ENCODE measurements at regions not wholly inside any gene's neighbourhood (a gene's known extent, or its start where the extent isn't known, plus 50 kb on each side); places are given as distances from the start of the nearest gene placed in this dataset.
A peak's percentile ranks its signal among the peaks of the same experiment; 100 is the strongest.

DNA sequence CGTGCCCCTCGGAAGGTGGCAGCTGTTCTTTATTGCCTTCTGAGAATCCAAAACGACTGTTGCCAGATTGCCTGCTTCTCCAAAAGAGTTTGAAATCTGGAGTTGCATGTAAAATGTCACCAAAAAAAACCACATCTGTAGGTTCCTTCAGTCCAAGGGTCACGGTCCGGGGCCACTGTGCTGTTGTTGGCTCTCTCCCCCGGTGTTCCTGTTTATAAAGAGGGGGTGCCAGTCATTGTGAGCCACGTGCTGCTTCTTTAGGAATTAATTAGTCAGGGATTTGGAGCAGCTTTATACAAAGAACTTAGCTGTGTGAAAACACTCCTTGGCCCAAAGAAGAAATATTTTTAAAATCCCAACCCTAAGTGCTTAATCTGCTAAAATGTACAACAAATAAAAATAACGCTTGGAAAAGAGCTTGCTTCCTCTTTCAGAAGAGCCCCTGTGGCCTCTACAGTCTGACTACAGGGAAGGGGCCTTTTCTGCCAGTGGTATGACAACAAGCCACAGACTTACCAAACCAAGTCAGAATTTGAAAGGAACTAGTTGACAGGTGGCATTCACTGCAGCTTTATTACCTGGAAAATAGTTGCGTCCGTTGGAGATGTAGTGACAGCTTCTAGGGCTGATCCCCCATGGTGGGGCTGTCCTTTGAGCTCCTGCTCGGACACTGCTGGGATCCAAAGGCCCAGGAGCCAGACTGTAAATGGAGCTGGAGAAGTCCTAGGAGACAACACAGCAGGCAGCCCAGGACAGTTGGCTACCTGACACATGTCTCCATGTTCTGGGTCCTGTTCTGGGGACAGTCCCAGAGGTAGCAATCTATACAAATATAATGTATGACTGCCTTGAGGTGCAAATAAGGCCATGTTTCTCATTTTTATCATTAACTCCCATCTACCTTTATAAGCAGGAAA lies 84.5 kb upstream of the SLC1A4 start (continued):
- TF ChIP-seq, protein P1, sequence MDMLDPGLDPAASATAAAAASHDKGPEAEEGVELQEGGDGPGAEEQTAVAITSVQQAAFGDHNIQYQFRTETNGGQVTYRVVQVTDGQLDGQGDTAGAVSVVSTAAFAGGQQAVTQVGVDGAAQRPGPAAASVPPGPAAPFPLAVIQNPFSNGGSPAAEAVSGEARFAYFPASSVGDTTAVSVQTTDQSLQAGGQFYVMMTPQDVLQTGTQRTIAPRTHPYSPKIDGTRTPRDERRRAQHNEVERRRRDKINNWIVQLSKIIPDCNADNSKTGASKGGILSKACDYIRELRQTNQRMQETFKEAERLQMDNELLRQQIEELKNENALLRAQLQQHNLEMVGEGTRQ (IDR thresholded peaks at IDR 0.05; ENCODE audit: low read depth, low read length), result no peak
- TF ChIP-seq, protein P1 (CRISPR knock-in tag; IDR thresholded peaks at IDR 0.05; ENCODE audit: borderline replicate concordance), result peak; percentile 29; the same call in 1 of the 2 replicates
- TF ChIP-seq ZNF33A (CRISPR knock-in tag; IDR thresholded peaks at IDR 0.05; ENCODE audit: borderline replicate concordance) (no peak), RFX1 (IDR thresholded peaks at IDR 0.05) (no peak), ZNF549 (CRISPR knock-in tag; IDR thresholded peaks at IDR 0.05) (no peak), FOXP1 (IDR thresholded peaks at IDR 0.05) (no peak), FOXP1 (CRISPR knock-in tag; IDR thresholded peaks at IDR 0.05) (peak; percentile 44; the same call in 1 of the 2 replicates), SAP130 (CRISPR knock-in tag; IDR thresholded peaks at IDR 0.05; ENCODE audit: low read depth) (peak; percentile 51), HDAC6 (IDR thresholded peaks at IDR 0.05; ENCODE audit: low read depth, low read length) (no peak), PHF20 (CRISPR knock-in tag; IDR thresholded peaks at IDR 0.05) (peak; percentile 10; the same call in 1 of the 2 replicates), KLF12 (CRISPR knock-in tag; IDR thresholded peaks at IDR 0.05; ENCODE audit: borderline replicate concordance) (no peak), ELF1 (CRISPR knock-in tag; IDR thresholded peaks at IDR 0.05) (0 out of 2 replicates have a peak, but pooled peaks have one; percentile 19), ZNF761 (CRISPR knock-in tag; conservative IDR thresholded peaks at IDR 0.05) (no peak), EED (CRISPR knock-in tag; IDR thresholded peaks at IDR 0.05) (no peak)
- TF ChIP-seq, protein P2, sequence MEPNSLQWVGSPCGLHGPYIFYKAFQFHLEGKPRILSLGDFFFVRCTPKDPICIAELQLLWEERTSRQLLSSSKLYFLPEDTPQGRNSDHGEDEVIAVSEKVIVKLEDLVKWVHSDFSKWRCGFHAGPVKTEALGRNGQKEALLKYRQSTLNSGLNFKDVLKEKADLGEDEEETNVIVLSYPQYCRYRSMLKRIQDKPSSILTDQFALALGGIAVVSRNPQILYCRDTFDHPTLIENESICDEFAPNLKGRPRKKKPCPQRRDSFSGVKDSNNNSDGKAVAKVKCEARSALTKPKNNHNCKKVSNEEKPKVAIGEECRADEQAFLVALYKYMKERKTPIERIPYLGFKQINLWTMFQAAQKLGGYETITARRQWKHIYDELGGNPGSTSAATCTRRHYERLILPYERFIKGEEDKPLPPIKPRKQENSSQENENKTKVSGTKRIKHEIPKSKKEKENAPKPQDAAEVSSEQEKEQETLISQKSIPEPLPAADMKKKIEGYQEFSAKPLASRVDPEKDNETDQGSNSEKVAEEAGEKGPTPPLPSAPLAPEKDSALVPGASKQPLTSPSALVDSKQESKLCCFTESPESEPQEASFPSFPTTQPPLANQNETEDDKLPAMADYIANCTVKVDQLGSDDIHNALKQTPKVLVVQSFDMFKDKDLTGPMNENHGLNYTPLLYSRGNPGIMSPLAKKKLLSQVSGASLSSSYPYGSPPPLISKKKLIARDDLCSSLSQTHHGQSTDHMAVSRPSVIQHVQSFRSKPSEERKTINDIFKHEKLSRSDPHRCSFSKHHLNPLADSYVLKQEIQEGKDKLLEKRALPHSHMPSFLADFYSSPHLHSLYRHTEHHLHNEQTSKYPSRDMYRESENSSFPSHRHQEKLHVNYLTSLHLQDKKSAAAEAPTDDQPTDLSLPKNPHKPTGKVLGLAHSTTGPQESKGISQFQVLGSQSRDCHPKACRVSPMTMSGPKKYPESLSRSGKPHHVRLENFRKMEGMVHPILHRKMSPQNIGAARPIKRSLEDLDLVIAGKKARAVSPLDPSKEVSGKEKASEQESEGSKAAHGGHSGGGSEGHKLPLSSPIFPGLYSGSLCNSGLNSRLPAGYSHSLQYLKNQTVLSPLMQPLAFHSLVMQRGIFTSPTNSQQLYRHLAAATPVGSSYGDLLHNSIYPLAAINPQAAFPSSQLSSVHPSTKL (CRISPR knock-in tag; IDR thresholded peaks at IDR 0.05), result peak; percentile 37; the same call in 1 of the 2 replicates
- TF ChIP-seq, protein P3, sequence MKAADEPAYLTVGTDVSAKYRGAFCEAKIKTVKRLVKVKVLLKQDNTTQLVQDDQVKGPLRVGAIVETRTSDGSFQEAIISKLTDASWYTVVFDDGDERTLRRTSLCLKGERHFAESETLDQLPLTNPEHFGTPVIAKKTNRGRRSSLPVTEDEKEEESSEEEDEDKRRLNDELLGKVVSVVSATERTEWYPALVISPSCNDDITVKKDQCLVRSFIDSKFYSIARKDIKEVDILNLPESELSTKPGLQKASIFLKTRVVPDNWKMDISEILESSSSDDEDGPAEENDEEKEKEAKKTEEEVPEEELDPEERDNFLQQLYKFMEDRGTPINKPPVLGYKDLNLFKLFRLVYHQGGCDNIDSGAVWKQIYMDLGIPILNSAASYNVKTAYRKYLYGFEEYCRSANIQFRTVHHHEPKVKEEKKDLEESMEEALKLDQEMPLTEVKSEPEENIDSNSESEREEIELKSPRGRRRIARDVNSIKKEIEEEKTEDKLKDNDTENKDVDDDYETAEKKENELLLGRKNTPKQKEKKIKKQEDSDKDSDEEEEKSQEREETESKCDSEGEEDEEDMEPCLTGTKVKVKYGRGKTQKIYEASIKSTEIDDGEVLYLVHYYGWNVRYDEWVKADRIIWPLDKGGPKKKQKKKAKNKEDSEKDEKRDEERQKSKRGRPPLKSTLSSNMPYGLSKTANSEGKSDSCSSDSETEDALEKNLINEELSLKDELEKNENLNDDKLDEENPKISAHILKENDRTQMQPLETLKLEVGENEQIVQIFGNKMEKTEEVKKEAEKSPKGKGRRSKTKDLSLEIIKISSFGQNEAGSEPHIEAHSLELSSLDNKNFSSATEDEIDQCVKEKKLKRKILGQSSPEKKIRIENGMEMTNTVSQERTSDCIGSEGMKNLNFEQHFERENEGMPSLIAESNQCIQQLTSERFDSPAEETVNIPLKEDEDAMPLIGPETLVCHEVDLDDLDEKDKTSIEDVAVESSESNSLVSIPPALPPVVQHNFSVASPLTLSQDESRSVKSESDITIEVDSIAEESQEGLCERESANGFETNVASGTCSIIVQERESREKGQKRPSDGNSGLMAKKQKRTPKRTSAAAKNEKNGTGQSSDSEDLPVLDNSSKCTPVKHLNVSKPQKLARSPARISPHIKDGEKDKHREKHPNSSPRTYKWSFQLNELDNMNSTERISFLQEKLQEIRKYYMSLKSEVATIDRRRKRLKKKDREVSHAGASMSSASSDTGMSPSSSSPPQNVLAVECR (CRISPR knock-in tag; IDR thresholded peaks at IDR 0.05; ENCODE audit: borderline replicate concordance), result no peak
- TF ChIP-seq, protein P4, sequence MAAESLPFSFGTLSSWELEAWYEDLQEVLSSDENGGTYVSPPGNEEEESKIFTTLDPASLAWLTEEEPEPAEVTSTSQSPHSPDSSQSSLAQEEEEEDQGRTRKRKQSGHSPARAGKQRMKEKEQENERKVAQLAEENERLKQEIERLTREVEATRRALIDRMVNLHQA (CRISPR knock-in tag; IDR thresholded peaks at IDR 0.05), result no peak
- TF ChIP-seq, protein P5, sequence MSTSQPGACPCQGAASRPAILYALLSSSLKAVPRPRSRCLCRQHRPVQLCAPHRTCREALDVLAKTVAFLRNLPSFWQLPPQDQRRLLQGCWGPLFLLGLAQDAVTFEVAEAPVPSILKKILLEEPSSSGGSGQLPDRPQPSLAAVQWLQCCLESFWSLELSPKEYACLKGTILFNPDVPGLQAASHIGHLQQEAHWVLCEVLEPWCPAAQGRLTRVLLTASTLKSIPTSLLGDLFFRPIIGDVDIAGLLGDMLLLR (CRISPR knock-in tag; IDR thresholded peaks at IDR 0.05), result no peak

Measured in HepG2 (cell line).